GM12878 (cell line): ENCODE measurements at regions not wholly inside any gene's neighbourhood (a gene's known extent, or its start where the extent isn't known, plus 50 kb on each side); places are given as distances from the start of the nearest gene placed in this dataset.

ENCODE experiments used
- CBFB ChIP-seq: IDR thresholded peaks from 2 replicates; pipeline ENCODE4 v1.6.1; 2016; ENCODE audit warnings: antibody characterized with exemption, low read depth
- CTCF ChIP-seq, 3 experiments: IDR thresholded peaks in 2 of 3; conservative IDR thresholded peaks in 1 of 3; 2 replicates each; pipeline ENCODE4 v1.5.1; 2011; ENCODE audit warnings: low read depth in 3 of 3, low read length in 3 of 3, mild to moderate bottlenecking in 3 of 3, control low read depth in 2 of 3, moderate library complexity in 2 of 3, inconsistent platforms in 1 of 3, mixed read lengths in 1 of 3; ENCODE audit not compliant: control insufficient read depth in 2 of 3, insufficient read depth in 1 of 3; ENCODE audit errors: extremely low read depth in 1 of 3
- ESRRA ChIP-seq: IDR thresholded peaks from 2 replicates; pipeline ENCODE4 v1.6.1; 2012; ENCODE audit warnings: mild to moderate bottlenecking, low read length, improper control_type of control experiment
- EZH2 ChIP-seq: IDR thresholded peaks from 2 replicates; pipeline ENCODE4 v1.6.1; 2012; ENCODE audit warnings: low read depth, mild to moderate bottlenecking, control low read depth, inconsistent platforms, low read length, borderline replicate concordance; ENCODE audit not compliant: control insufficient read depth
- NFYA ChIP-seq: IDR thresholded peaks from 2 replicates; pipeline ENCODE4 v1.6.1; 2011; ENCODE audit warnings: low read depth, mild to moderate bottlenecking, low read length, improper control_type of control experiment, borderline replicate concordance
- POLR2A ChIP-seq: IDR thresholded peaks from 2 replicates; pipeline ENCODE4 v1.6.1; 2011; ENCODE audit warnings: low read depth, mild to moderate bottlenecking, low read length
- POLR2AphosphoS2 ChIP-seq: IDR thresholded peaks from 2 replicates; pipeline ENCODE4 v1.6.1; 2011; ENCODE audit warnings: low read depth, mild to moderate bottlenecking, low read length, improper control_type of control experiment, moderate library complexity
- PRDM15 ChIP-seq: fragments of 450-650 bp; formaldehyde crosslinking; IDR thresholded peaks from 2 replicates; pipeline ENCODE4 v1.4.0; 2020; ENCODE audit warnings: mild to moderate bottlenecking, moderate library complexity
- SMARCA5 ChIP-seq: fragments of 450-650 bp; IDR thresholded peaks from 2 replicates; pipeline ENCODE4 v1.6.1; 2017; ENCODE audit warnings: mild to moderate bottlenecking
- SMC3 ChIP-seq: IDR thresholded peaks from 2 replicates; pipeline ENCODE4 v1.6.1; 2011; ENCODE audit warnings: low read length, improper control_type of control experiment, borderline replicate concordance
- YY1 ChIP-seq: IDR thresholded peaks from 2 replicates; pipeline ENCODE4 v1.6.1; 2011; ENCODE audit warnings: low read depth, mild to moderate bottlenecking, low read length
- ZNF207 ChIP-seq: fragments of 450-650 bp; IDR thresholded peaks from 2 replicates; pipeline ENCODE4 v1.6.1; 2014; ENCODE audit warnings: antibody characterized with exemption, mild to moderate bottlenecking, borderline replicate concordance

GRCh38 chr9:107883496-107884124 lies 394.0 kb upstream of the KLF4 start:
- no peak for TF ChIP-seq PRDM15 (CRISPR knock-in tag)
- no peak for TF ChIP-seq SMARCA5
- TF ChIP-seq ZNF207 = no peak
- TF ChIP-seq CTCF (IDR thresholded peaks at IDR 0.05 in 2 of 3, conservative IDR thresholded peaks at IDR 0.05 in 1 of 3; ENCODE audit: control insufficient read depth in 2 of 3, extremely low read depth in 1 of 3, insufficient read depth in 1 of 3, low read depth in 3 of 3, low read length in 3 of 3) = no peak
- no peak for TF ChIP-seq SMC3
- no peak for TF ChIP-seq POLR2AphosphoS2
- no peak for TF ChIP-seq ESRRA
- TF ChIP-seq EZH2 = no peak
- TF ChIP-seq YY1 = no peak
- no peak for TF ChIP-seq CBFB
- no peak for TF ChIP-seq POLR2A
- no peak for TF ChIP-seq NFYA
